WTC11 (cell line): ENCODE measurements at regions not wholly inside any gene's neighbourhood (a gene's known extent, or its start where the extent isn't known, plus 50 kb on each side); places are given as distances from the start of the nearest gene placed in this dataset.

Experiments
- ATAC-seq: fragments of 200-7000 bp; cut with Tn5 transposase; 2 replicates; pipeline ENCODE4 v1.10.0; 2021; ENCODE audit warnings: mild to moderate bottlenecking, moderate library complexity
- CTCF ChIA-PET: fragments of 300-600 bp; sonication (Branson Sonifier 250); formaldehyde crosslinking; loops from one replicate; lab custom pipeline; 2021; ENCODE audit warnings: antibody characterized with exemption; lab: Charles Lee
- POLR2A ChIA-PET: fragments of 350-600 bp; sonication (Branson Sonifier 250); formaldehyde crosslinking; loops from one replicate; lab custom pipeline; 2021; ENCODE audit warnings: antibody characterized with exemption; lab: Charles Lee
- DNase-seq: peaks from one replicate; pipeline ENCODE4 v3.0.0; 2021; ENCODE audit warnings: low spot score
- H3K27ac Mint-ChIP-seq: 2 replicates; pipeline ENCODE4 v1.8.0; 2021; ENCODE audit warnings: mixed read lengths
- H3K27me3 Mint-ChIP-seq: 2 replicates; pipeline ENCODE4 v1.8.0; 2021; ENCODE audit warnings: low read depth, mild to moderate bottlenecking, moderate library complexity, mixed read lengths
- H3K36me3 Mint-ChIP-seq: 2 replicates; pipeline ENCODE4 v1.8.0; 2021; ENCODE audit warnings: mixed read lengths
- H3K4me1 Mint-ChIP-seq: 2 replicates; pipeline ENCODE4 v1.8.0; 2022; ENCODE audit warnings: mixed read lengths
- H3K4me3 Mint-ChIP-seq: 2 replicates; pipeline ENCODE4 v1.8.0; 2021; ENCODE audit warnings: mild to moderate bottlenecking, moderate library complexity, mixed read lengths
- H3K9me3 Mint-ChIP-seq: 2 replicates; pipeline ENCODE4 v1.8.0; 2021; ENCODE audit warnings: mixed read lengths
- ARID4B ChIP-seq: sonication (generic); formaldehyde crosslinking; IDR thresholded peaks from 2 replicates; pipeline ENCODE4 v1.8.0; 2023; ENCODE audit warnings: missing genetic modification reagents, mild to moderate bottlenecking, borderline replicate concordance
- ATF3 ChIP-seq: sonication (generic); formaldehyde crosslinking; conservative IDR thresholded peaks from 2 replicates; pipeline ENCODE4 v1.8.1; 2022; ENCODE audit warnings: mild to moderate bottlenecking, missing genetic modification reagents
- E2F5 ChIP-seq: sonication (generic); formaldehyde crosslinking; IDR thresholded peaks from 2 replicates; pipeline ENCODE4 v1.8.1; 2022; ENCODE audit warnings: mild to moderate bottlenecking, moderate library complexity, missing genetic modification reagents
- ERG ChIP-seq: fragments of 250-450 bp; sonication (Bioruptor Pico); IDR thresholded peaks from 2 replicates; pipeline ENCODE4 v1.8.0; 2021; ENCODE audit warnings: mild to moderate bottlenecking
- FOXP1 ChIP-seq: sonication (generic); formaldehyde crosslinking; IDR thresholded peaks from 2 replicates; pipeline ENCODE4 v1.8.0; 2022; ENCODE audit warnings: missing genetic modification reagents, mild to moderate bottlenecking, moderate library complexity, borderline replicate concordance
- FOXP4 ChIP-seq: sonication (generic); formaldehyde crosslinking; IDR thresholded peaks from 2 replicates; pipeline ENCODE4 v1.8.0; 2022; ENCODE audit warnings: mild to moderate bottlenecking, missing genetic modification reagents
- GRHL2 ChIP-seq: fragments of 250-450 bp; sonication (Bioruptor Pico); IDR thresholded peaks from 2 replicates; pipeline ENCODE4 v1.8.0; 2022; ENCODE audit warnings: mild to moderate bottlenecking, moderate library complexity; ENCODE audit not compliant: insufficient replicate concordance, severe bottlenecking
- HMGXB4 ChIP-seq: sonication (generic); formaldehyde crosslinking; IDR thresholded peaks from 2 replicates; pipeline ENCODE4 v1.8.1; 2023; ENCODE audit warnings: mild to moderate bottlenecking, moderate library complexity, missing genetic modification reagents
- IRF2 ChIP-seq: sonication (generic); formaldehyde crosslinking; IDR thresholded peaks from 2 replicates; pipeline ENCODE4 v1.8.0; 2022; ENCODE audit warnings: low read depth, missing genetic modification reagents, borderline replicate concordance
- MAX ChIP-seq: sonication (generic); formaldehyde crosslinking; IDR thresholded peaks from 2 replicates; pipeline ENCODE4 v1.8.0; 2022; ENCODE audit warnings: mild to moderate bottlenecking, missing genetic modification reagents
- MXD4 ChIP-seq: fragments of 250-450 bp; sonication (Bioruptor Pico); IDR thresholded peaks from 2 replicates; pipeline ENCODE4 v1.8.0; 2021; ENCODE audit warnings: mild to moderate bottlenecking, moderate library complexity, borderline replicate concordance
- PRDM15 ChIP-seq: sonication (generic); formaldehyde crosslinking; IDR thresholded peaks from 2 replicates; pipeline ENCODE4 v1.8.0; 2022; ENCODE audit warnings: missing genetic modification reagents
- SOX15 ChIP-seq: fragments of 250-450 bp; sonication (Bioruptor Pico); IDR thresholded peaks from 2 replicates; pipeline ENCODE4 v1.9.0; 2021; ENCODE audit warnings: mild to moderate bottlenecking
- SP1 ChIP-seq: sonication (generic); formaldehyde crosslinking; conservative IDR thresholded peaks from 2 replicates; pipeline ENCODE4 v1.8.1; 2022; ENCODE audit warnings: missing genetic modification reagents
- TEAD1 ChIP-seq: sonication (generic); formaldehyde crosslinking; IDR thresholded peaks from 2 replicates; pipeline ENCODE4 v1.8.0; 2022; ENCODE audit warnings: mild to moderate bottlenecking, missing genetic modification reagents
- ZNF121 ChIP-seq: sonication (generic); formaldehyde crosslinking; IDR thresholded peaks from 2 replicates; pipeline ENCODE4 v1.8.0; 2023; ENCODE audit warnings: missing genetic modification reagents
- ZNF219 ChIP-seq: sonication (generic); formaldehyde crosslinking; IDR thresholded peaks from 2 replicates; pipeline ENCODE4 v1.8.0; 2023; ENCODE audit warnings: missing genetic modification reagents, mild to moderate bottlenecking, borderline replicate concordance
- ZNF317 ChIP-seq: sonication (generic); formaldehyde crosslinking; IDR thresholded peaks from 2 replicates; pipeline ENCODE4 v1.8.1; 2023; ENCODE audit warnings: low read depth, mild to moderate bottlenecking, moderate library complexity, missing genetic modification reagents, borderline replicate concordance

- no peak for ATAC-seq
- H3K27me3 Mint-ChIP-seq, result no peaks in the 10 kb centered on the region; the same call in 1 of the 2 replicates
- H3K4me3 Mint-ChIP-seq, result no peak overlapping the region
- H3K4me1 Mint-ChIP-seq, result peaks cover 8% of the 10 kb centered on the region; the same call in 1 of the 2 replicates
- H3K9me3 Mint-ChIP-seq, result no peaks in the 10 kb centered on the region
- ChIA-PET CTCF (interaction anchor here (1.0 kb wide), 1 partner anchor 293 kb away, joined by 3 read pairs; no protein-coding TSS in a partner anchor), POLR2A (no interaction called here)
- H3K36me3 Mint-ChIP-seq, result no peaks in the 10 kb centered on the region
- H3K27ac Mint-ChIP-seq, result no peak overlapping the region; the same call in 1 of the 2 replicates
- DNase-seq, result no peak
- TF ChIP-seq SP1 (CRISPR knock-in tag) (no peak), MXD4 (no peak), ATF3 (CRISPR knock-in tag) (no peak), HMGXB4 (CRISPR knock-in tag) (no peak), E2F5 (CRISPR knock-in tag) (no peak), MAX (CRISPR knock-in tag) (no peak), GRHL2 (no peak), FOXP4 (CRISPR knock-in tag) (no peak), PRDM15 (CRISPR knock-in tag) (no peak)
Observed at GRCh38 chr18:8989855-8990254, 112.6 kb upstream of the NDUFV2 start.

- POLR2A ChIA-PET, result no interaction called here
- H3K27ac Mint-ChIP-seq, result no peak overlapping the region; the same call in 1 of the 2 replicates
- ATAC-seq (no peak), DNase-seq (no peak)
- no peak overlapping the region for H3K4me3 Mint-ChIP-seq
- H3K27me3 Mint-ChIP-seq, result no peaks in the 10 kb centered on the region; the same call in 1 of the 2 replicates
- CTCF ChIA-PET, result interaction anchor here (1.0 kb wide), 1 partner anchor 293 kb away, joined by 3 read pairs; no protein-coding TSS in a partner anchor
- peaks cover 8% of the 10 kb centered on the region; the same call in 1 of the 2 replicates for H3K4me1 Mint-ChIP-seq
- no peaks in the 10 kb centered on the region for H3K9me3 Mint-ChIP-seq
- H3K36me3 Mint-ChIP-seq, result no peaks in the 10 kb centered on the region
- no peak for TF ChIP-seq SOX15 (CRISPR knock-in tag)
- TF ChIP-seq FOXP1 (CRISPR knock-in tag), result no peak
- no peak for TF ChIP-seq ARID4B (CRISPR knock-in tag)
- TF ChIP-seq ERG (CRISPR knock-in tag), result no peak
- no peak for TF ChIP-seq ZNF219 (CRISPR knock-in tag)
- no peak for TF ChIP-seq ZNF317 (CRISPR knock-in tag)
- no peak for TF ChIP-seq IRF2 (CRISPR knock-in tag)
- TF ChIP-seq ZNF121 (CRISPR knock-in tag), result no peak
- TF ChIP-seq MAX (CRISPR knock-in tag), result no peak
- no peak for TF ChIP-seq TEAD1 (CRISPR knock-in tag)
Observed at GRCh38 chr18:8990276-8991031, 112.0 kb upstream of the NDUFV2 start.
